ENCODE measurements at regions not wholly inside any gene's neighbourhood (a gene's known extent, or its start where the extent isn't known, plus 50 kb on each side); places are given as distances from the start of the nearest gene placed in this dataset.

DNA sequence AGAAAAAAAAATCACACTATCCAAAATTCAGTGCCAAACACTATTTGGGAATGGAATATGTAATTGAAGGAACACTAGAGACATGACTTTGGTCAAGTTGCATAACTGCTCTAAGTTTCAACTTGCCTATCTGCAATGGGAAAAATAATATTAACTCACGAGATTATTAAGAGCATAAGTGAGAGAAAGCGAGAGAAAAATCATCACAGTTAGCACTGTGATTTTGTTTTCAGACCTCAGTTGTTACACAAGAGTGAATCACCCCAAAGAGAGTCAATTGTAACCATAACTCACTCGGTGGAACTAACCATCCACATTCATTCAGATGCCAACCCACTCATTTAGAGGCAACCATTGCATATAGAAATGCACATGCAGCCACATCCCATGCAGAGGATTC lies 147.1 kb downstream of the NHLRC3 start:
- no peak overlapping the region for H3K27ac ChIP-seq
- no peak for DNase-seq (ENCODE audit: low spot score)

DNA sequence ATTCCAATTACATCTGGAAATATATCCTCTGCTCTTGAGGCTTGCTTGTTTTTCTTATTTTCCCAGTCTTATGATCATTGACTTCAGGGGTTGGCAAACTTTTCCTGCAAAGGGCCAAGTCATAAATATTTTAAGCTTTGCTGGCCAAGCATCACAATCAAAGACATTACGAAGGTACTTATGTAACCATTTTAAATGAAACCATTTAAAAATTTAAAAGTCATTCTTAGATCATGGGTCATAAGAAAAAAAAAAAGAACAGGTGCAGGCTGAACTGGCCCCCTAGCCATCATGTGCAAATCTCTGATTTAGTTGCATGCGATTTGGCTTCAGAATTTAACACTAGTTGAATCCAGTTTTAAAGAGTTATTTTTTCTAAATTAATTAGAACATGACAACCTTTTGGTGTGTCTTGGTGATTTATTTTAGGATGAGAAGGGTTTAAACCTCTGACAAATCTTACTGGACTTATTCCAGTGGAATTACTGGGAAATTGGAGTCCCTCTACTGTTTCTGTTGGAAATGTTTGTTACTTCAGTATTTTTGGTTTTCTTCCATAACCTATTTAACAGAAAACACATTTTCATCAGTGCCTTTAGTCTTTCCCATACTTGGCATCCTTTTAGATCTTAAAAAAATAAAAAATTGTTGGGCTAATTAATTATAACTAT lies 148.1 kb downstream of the NHLRC3 start:
- TF ChIP-seq, protein P1, sequence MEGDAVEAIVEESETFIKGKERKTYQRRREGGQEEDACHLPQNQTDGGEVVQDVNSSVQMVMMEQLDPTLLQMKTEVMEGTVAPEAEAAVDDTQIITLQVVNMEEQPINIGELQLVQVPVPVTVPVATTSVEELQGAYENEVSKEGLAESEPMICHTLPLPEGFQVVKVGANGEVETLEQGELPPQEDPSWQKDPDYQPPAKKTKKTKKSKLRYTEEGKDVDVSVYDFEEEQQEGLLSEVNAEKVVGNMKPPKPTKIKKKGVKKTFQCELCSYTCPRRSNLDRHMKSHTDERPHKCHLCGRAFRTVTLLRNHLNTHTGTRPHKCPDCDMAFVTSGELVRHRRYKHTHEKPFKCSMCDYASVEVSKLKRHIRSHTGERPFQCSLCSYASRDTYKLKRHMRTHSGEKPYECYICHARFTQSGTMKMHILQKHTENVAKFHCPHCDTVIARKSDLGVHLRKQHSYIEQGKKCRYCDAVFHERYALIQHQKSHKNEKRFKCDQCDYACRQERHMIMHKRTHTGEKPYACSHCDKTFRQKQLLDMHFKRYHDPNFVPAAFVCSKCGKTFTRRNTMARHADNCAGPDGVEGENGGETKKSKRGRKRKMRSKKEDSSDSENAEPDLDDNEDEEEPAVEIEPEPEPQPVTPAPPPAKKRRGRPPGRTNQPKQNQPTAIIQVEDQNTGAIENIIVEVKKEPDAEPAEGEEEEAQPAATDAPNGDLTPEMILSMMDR (conservative IDR thresholded peaks at IDR 0.05; ENCODE audit: low read depth), result no peak
- no peak overlapping the region for H3K27ac ChIP-seq
- ChIA-PET POLR2A (ENCODE audit: low non-redundant PET) (no interaction called here), CTCF (interaction anchor here (0.6 to 0.7 kb wide), 3 partner anchors 183 to 458 kb away, joined by 3 to 6 read pairs (median 3); no protein-coding TSS in a partner anchor)
- no peak for DNase-seq (ENCODE audit: low spot score)

More for the DNA sequence above, 147.1 kb downstream of the NHLRC3 start:
- POLR2A ChIA-PET (ENCODE audit: low non-redundant PET), result no interaction called here
- CTCF ChIA-PET, result no interaction called here
- TF ChIP-seq, protein P1 (conservative IDR thresholded peaks at IDR 0.05; ENCODE audit: low read depth), result no peak

DNA sequence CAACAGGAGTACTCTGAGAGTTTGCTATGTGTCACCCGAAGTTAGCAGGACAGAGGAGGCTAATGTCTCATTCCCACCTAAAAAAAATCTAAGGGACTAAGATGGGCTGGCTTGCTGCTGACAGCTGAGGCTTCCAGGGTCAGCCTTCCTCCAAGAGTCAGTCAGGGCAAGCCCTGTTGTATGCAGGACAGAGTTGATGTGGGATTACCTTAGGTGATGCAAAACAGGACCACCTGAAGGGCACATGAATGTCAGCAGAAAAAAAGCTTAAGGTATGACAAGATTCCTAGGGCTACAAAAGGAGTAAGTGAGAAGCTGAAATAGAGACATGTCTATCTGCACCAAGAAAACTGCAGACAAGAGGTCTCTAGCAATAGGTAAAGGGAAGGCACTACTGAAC lies 151.5 kb downstream of the NHLRC3 start:
- no peak overlapping the region for H3K27ac ChIP-seq
- POLR2A ChIA-PET (ENCODE audit: low non-redundant PET), result no interaction called here
- CTCF ChIA-PET, result interaction anchor here (0.7 kb wide), 1 partner anchor 426 kb away, joined by 3 read pairs; no protein-coding TSS in a partner anchor
- DNase-seq (ENCODE audit: low spot score), result no peak
- TF ChIP-seq, protein P1 (conservative IDR thresholded peaks at IDR 0.05; ENCODE audit: low read depth), result no peak

DNA sequence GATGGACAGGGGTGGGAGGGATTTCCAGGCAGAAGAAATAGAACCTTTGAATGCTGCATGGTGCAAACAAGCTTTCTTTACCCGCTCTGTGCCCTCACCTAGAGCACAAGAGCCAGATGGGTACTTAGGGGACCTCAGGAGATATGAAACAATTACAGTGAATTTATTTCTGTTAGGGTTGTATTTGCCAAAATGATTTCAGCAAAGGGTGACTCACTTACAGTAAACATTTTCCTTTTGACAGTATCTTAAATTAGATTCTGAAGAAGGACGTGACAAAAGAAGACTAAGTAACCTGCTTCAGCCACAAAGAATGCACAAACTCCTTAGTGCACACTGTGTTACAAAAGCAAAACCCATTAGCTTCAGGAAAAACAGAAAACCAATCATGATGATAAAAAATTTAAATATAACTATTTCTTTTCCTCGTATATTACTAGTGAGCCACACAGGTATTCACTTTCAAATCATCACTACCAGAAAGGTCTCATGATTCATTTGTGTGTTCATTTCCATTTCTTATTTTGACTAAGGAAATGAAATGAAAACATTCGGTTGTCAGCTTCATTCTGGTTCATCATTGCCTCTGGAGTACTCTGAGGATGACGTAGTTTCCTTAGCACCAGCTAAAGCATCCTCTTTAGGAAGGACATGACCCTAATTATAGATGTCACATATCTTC lies 158.8 kb downstream of the NHLRC3 start:
- DNase-seq (ENCODE audit: low spot score), result no peak
- H3K27ac ChIP-seq, result no peak overlapping the region
- TF ChIP-seq, protein P1 (conservative IDR thresholded peaks at IDR 0.05; ENCODE audit: low read depth), result no peak
- ChIA-PET POLR2A (ENCODE audit: low non-redundant PET) (no interaction called here), CTCF (no interaction called here)

DNA sequence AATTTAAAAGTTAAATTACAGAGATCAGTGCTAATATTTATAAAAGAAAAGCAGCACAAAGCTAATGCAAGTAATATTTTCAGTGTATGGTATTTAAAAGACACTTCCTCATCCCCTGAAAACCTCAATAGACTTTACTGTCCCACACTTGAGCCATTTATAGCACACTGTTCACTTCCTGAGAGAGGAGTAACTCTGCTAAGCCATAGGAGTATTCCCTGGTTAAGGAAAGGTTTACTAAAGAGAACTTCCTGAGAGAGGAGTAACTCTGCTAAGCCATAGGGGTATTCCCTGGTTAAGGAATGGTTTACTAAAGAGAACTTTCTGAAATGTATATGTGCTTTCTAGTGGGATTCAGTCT lies 159.4 kb downstream of the NHLRC3 start:
- CTCF ChIA-PET, result no interaction called here

DNA sequence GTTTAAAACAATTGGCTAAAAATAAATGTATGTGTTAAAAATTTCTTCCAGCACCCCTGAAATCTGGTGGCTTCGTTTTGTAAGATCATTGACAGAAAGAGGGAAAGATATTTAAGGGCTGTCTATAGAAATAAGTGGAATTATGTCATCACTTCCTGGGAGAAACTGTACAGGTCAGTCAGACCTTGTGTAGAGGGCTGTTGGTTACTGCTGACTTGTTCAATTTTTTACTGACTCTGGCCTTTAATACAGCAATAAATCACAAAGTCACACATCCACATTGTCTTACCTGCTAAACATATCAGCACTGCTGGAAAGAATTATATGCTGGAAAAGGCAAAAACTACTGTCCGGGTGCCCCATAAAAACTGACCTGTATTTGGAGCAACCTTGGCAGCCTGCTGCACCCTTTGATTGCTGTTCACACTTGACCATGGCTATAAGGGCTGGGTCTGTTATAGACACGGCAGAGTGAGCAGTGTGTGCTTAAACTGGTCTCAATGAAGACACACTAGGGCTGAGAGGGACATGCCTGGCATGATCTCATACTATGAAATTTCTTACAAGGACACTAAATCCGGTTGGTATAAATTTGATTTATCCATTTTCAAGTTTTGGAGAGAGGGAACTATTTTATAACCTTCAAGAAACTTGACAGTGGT lies 162.1 kb downstream of the NHLRC3 start:
- DNase-seq (ENCODE audit: low spot score), result no peak
- CTCF ChIA-PET, result no interaction called here
- TF ChIP-seq, protein P1 (conservative IDR thresholded peaks at IDR 0.05; ENCODE audit: low read depth), result no peak
- POLR2A ChIA-PET (ENCODE audit: low non-redundant PET), result no interaction called here
- no peak overlapping the region for H3K27ac ChIP-seq

More for the DNA sequence above, 159.4 kb downstream of the NHLRC3 start:
- TF ChIP-seq, protein P1 (conservative IDR thresholded peaks at IDR 0.05; ENCODE audit: low read depth), result no peak
- no peak overlapping the region for H3K27ac ChIP-seq
- POLR2A ChIA-PET (ENCODE audit: low non-redundant PET), result no interaction called here
- no peak for DNase-seq (ENCODE audit: low spot score)
